ENCODE measurements at regions not wholly inside any gene's neighbourhood (a gene's known extent, or its start where the extent isn't known, plus 50 kb on each side); places are given as distances from the start of the nearest gene placed in this dataset.

GRCh38 chr1:99456536-99456935 lies 189.4 kb upstream of the PALMD start:
- no peak for TF ChIP-seq CTCF (conservative IDR thresholded peaks at IDR 0.05; ENCODE audit: low read depth, low read length)
- TF ChIP-seq EZH2 (IDR thresholded peaks at IDR 0.05; ENCODE audit: borderline replicate concordance, low read depth, low read length, poor library complexity, severe bottlenecking), result no peak

All from A673 (cell line).